AG10803 (cell line): ENCODE measurements at regions not wholly inside any gene's neighbourhood (a gene's known extent, or its start where the extent isn't known, plus 50 kb on each side); places are given as distances from the start of the nearest gene placed in this dataset.
"Not testable (repeated sequence)": the region's sequence is repeated elsewhere in the genome, so short reads cannot be mapped to it uniquely, and the experiment has no call there.

Source experiments
- DNase-seq: peaks from one replicate; pipeline ENCODE4 v3.0.0; 2010; ENCODE audit warnings: low read depth
- H3K4me3 ChIP-seq: 2 replicates; pipeline ENCODE4 v1.5.1; 2011; ENCODE audit warnings: mild to moderate bottlenecking, low read length, control low read depth
- CTCF ChIP-seq: conservative IDR thresholded peaks from 2 replicates; pipeline ENCODE4 v1.5.1; 2011; ENCODE audit warnings: mild to moderate bottlenecking, low read length, control low read depth, inconsistent platforms

- no peak overlapping the region for H3K4me3 ChIP-seq
- no peak for TF ChIP-seq CTCF
- DNase-seq = no peak
Observed at GRCh38 chr6:135604035-135604860, 106.7 kb upstream of the AHI1 start.

GRCh38 chr6:135605278-135605790 is 107.8 kb upstream of the AHI1 start:
- no peak for TF ChIP-seq CTCF
- H3K4me3 ChIP-seq = no peak overlapping the region
- DNase-seq = no peak

- no peak for DNase-seq
- no peak for TF ChIP-seq CTCF
- no peak overlapping the region for H3K4me3 ChIP-seq
Observed at GRCh38 chr6:135606392-135606791, 108.9 kb upstream of the AHI1 start.

- TF ChIP-seq CTCF = no peak
- DNase-seq = no peak
Observed at GRCh38 chr6:135608031-135608430, 110.5 kb upstream of the AHI1 start.

GRCh38 chr6:135610192-135610591 is 112.7 kb upstream of the AHI1 start:
- not testable (repeated sequence) for DNase-seq, H3K4me3 ChIP-seq

More at GRCh38 chr6:135608031-135608430, 110.5 kb upstream of the AHI1 start:
- H3K4me3 ChIP-seq = no peak overlapping the region

GRCh38 chr6:135616655-135617054 is 119.1 kb upstream of the AHI1 start:
- TF ChIP-seq CTCF = no peak
- no peak for DNase-seq
- no peak overlapping the region for H3K4me3 ChIP-seq

GRCh38 chr6:135617222-135617621 is 119.7 kb upstream of the AHI1 start:
- no peak for TF ChIP-seq CTCF
- DNase-seq = no peak
- no peak overlapping the region for H3K4me3 ChIP-seq
